GM18502 (cell line): ENCODE measurements at regions not wholly inside any gene's neighbourhood (a gene's known extent, or its start where the extent isn't known, plus 50 kb on each side); places are given as distances from the start of the nearest gene placed in this dataset.

Source experiments
- ATAC-seq: cut with Tn5 transposase; IDR thresholded peaks from one replicate; pipeline ENCODE4 v1.9.1; 2021; ENCODE audit warnings: mild to moderate bottlenecking; ENCODE audit not compliant: unreplicated experiment, poor library complexity

- ATAC-seq: no peak
These were observed 156.4 kb upstream of the ADAMTS16 start for GRCh38 chr5:4983701-4984100.

DNA sequence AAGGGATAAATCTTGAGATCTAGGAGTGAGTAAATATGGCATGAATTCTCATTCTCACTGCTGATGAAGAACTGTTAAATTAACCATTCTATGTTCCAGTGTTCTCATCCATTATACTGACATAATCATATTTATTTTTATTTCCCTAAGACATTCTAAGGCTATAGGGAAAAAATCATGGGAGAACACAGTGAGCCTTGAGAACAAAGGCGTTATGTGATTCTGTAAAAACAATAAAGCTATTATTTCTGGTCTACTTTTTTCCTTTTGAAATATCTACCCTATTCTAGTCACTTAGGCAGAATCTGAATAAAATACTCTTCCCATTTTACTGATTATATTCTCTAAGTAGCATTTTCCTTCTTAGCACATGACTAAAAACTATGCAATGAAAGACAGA lies 155.7 kb upstream of the ADAMTS16 start:
- ATAC-seq: no peak

GRCh38 chr5:4987431-4987830 lies 152.7 kb upstream of the ADAMTS16 start:
- ATAC-seq: no peak

DNA sequence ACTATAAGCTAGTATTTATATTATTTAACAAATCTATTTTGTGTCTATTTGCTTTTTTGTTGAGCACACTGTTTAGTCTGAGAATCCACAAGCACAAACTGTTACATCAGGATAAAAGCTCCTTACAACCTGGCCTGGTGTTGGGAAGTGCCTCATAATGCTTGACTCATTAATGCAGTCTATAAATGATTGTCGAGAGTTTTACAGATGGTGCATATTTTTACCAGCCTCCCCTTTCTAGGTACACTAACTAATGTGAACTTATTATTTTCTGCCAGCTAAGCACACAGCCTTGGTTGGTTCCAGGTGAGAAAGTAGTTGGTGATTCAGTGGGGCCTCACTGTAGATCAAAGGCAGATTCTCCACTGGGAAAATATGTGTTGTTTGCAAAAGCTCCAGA lies 151.0 kb upstream of the ADAMTS16 start:
- no peak for ATAC-seq

GRCh38 chr5:4990017-4990416 lies 150.1 kb upstream of the ADAMTS16 start:
- no peak for ATAC-seq

- no peak for ATAC-seq
These were observed 149.7 kb upstream of the ADAMTS16 start for GRCh38 chr5:4990462-4990861.

DNA sequence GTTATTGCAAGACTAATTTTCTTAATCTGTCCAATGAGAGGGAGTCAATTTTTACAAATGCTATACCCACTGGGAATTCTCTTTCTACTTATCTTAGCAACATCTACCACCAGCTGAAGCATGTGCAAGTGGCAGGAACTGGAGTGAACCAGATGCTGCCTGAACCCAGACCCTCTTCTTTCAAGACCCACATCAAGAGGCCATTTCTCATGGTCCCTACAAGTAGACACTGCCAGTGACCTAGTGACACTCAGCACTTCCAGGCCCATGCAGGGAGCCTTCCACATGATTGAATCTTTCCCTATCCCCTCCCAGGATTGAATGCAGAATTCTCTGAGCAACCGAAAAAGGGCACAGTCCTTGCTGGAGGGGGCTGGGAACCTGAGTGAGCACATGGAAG lies 148.2 kb upstream of the ADAMTS16 start:
- no peak for ATAC-seq

DNA sequence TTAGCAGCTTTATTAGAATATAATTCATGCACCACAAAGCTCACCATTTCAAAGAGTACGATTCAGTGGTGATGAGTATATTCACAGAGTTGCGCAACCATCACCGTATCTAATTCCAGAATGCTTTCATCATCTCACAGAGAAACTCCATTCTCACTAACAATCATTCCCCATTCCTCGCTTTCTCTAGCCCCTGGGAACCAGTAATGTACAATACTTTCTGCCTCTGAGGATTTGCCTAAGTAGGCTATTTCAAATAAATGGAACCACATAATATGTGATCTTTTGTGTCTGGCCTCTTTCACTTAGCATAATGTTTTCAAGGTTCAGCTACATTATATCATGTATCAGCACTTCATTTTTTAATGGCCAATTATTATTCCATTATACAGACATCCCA lies 145.1 kb upstream of the ADAMTS16 start:
- no peak for ATAC-seq

DNA sequence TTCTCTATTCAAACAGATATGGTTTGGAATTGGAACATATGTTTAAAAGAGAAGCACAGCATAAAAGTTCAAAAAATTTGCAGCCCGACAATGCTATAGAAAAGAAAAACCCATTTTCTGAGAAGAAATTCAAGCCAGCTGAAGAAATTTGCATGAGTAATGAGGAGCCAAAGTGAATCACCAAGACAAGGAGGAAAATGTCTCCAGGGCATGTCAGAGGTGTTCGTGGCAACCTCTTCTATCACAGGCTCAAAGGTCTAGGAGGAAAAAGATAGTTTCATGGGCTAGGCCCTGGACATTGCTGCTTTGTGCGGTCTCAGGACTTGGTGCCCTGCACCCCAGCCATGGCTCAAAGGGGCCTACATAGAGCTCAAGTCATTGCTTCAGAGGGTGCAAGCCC lies 134.8 kb upstream of the ADAMTS16 start:
- ATAC-seq: no peak

DNA sequence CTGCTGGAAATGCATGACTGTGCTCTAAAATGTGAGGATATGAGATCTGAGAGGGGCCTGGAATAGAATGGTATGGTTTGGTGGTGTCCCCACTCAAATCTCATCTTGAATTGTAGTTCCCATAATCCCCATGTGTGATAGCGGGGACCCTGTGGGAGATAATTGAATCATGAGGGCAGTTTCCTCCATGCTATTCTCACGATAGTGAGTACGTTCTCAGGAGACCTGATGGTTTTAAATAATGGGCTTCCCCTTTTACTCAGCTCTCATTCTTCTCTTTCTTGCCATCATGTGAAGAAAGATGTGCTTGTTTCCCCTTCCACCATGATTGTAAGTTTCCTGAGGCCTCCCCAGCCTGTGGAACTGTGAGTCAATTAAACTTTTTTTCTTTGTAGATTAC lies 133.6 kb upstream of the ADAMTS16 start:
- no peak for ATAC-seq

DNA sequence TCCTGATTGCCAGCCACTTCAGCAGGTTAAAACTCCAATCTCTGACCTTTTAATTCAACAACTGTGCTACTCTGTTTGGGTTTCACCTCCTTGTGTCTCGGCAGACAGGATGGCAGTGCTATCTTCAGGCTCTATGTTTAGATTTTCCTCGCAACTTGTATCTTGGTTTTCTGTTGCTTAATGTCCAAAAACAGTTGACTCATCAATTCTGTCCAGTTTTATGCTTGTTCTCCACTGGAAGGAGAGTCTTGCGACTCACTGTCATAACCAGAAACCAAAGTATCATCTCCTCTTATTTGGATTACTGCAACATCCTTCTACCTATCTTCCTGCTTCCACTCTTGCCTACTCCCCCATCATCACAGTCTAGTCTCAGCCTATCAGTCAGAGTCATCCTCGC lies 130.9 kb upstream of the ADAMTS16 start:
- ATAC-seq: no peak

- ATAC-seq: no peak
These were observed 129.0 kb upstream of the ADAMTS16 start for GRCh38 chr5:5011151-5011550.

DNA sequence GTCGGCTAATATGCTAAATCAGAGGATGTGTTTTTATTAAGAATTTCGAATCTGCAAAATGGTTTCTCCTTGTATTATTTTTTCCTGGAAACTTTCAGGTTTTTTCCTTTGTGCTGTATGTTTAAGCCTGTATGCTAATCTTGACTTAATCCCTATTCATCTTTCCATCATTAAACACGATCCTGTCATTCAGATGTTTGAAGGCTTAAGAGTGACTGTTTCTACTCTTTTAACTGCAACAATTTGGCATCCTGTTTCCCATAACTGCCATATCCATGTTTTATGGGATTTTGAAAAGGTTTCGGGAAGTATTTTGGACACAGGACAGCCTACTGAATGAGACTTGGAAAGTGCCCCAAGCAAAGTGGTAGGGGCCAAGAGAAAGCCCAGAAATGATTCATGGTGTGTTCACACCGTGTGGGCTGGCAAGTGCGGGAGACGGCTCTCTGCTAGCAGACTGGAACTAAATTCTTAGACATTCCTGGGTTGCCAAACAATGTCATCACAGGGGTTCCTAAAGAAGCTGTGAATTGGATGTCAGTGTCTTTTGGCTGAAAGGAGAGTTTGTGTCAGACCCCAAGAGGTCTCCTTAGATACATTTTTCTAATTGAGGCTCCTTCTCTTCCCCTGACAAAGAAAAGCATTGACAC lies 125.4 kb upstream of the ADAMTS16 start:
- ATAC-seq: no peak

DNA sequence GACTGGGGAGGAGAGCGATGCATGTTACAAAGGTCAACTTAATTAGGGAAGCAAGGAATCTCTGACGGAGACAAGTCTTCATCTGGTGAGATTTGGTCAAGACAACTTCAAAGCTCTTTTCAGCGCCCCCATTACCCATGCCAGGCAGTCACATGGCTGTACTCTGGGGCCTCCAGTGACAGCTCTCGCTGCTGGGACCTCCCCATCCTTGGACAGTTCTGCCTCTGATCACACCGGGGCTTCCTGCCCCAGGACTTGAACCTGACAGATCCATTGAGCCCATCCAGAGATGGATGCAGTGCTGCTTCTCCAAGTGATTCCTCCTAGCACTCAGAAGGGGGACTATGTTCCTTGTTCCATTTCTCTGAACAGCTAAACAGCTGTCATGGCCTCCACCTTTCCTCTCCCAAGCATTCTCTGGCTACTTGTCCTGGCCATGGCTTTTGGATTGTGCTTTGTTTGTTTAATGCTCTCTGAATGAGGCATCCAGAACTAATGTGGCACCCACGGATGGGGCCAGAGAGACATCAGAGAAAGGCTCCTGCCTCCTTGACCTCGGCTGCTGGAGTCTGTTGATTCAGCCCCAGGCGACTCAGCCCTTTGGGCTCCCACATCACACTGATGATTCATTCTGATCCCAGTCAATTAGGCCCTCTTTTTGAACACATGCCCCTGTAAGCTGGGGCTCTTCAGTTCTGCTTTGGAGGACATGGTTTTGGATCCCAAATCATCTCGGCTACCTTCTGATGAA lies 122.1 kb upstream of the ADAMTS16 start:
- ATAC-seq: peak; percentile 53

DNA sequence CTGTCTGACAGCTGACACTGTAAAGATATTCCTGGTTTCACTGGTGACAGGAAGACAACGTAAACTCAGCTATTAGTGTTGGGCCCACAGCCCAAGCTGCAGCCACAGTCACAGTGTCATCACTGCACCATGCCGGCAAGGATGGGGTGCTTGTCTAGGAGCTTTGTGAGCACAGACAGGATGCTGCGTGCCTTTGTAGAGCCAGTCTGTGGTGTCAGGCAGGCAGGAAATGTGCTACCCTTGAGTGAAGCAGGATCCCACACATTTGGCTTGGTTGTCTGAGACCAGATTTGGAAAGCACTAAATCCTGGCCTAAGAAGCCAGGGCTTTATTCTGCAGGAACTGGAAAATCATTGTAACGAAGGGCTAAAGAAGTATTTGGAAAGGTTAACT lies 121.6 kb upstream of the ADAMTS16 start:
- peak; percentile 12 for ATAC-seq

- no peak for ATAC-seq
These were observed 118.7 kb upstream of the ADAMTS16 start for GRCh38 chr5:5021436-5021835.

GRCh38 chr5:5025098-5025773 lies 114.9 kb upstream of the ADAMTS16 start:
- ATAC-seq: no peak

GRCh38 chr5:5025774-5026408 lies 114.2 kb upstream of the ADAMTS16 start:
- ATAC-seq: peak; percentile 65

DNA sequence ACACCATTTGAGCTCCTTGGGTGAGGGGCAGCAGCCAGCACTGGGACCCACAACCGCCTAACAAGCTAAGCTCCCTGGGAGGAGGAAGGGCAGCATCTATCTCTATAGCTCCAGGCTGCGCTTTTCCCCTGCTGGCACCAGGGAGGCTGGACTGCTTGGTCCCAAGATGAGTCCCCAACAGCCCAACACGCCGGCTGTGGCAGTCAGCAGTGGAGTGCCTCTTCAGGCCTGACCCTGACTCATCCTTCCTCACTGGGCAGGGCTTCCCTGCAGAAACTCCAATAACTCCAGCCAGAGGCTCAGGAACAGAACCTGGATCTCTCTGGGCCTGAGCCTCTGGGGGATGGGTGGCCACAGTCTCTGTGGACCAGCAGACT lies 113.7 kb upstream of the ADAMTS16 start:
- ATAC-seq: no peak

- no peak for ATAC-seq
These were observed 108.5 kb upstream of the ADAMTS16 start for GRCh38 chr5:5031665-5032064.

- ATAC-seq: peak; percentile 56
These were observed 102.5 kb upstream of the ADAMTS16 start for GRCh38 chr5:5037674-5038073.
